B cell (primary cell): ENCODE measurements at regions not wholly inside any gene's neighbourhood (a gene's known extent, or its start where the extent isn't known, plus 50 kb on each side); places are given as distances from the start of the nearest gene placed in this dataset.
"Not testable (repeated sequence)": the region's sequence is repeated elsewhere in the genome, so short reads cannot be mapped to it uniquely, and the experiment has no call there.

Experiments
- ATAC-seq: fragments of 200-7000 bp; cut with Tn5 transposase; one replicate; pipeline ENCODE4 v1.10.0; 2021; ENCODE audit warnings: low read depth, mild to moderate bottlenecking, moderate number of reproducible peaks, moderate library complexity
- CTCF ChIA-PET: fragments of 350-600 bp; sonication (Branson Sonifier 250); formaldehyde crosslinking; loops from one replicate; lab custom pipeline; 2021; ENCODE audit warnings: antibody characterized with exemption, inconsistent platforms; lab: Charles Lee
- POLR2A ChIA-PET: fragments of 350-600 bp; sonication (Branson Sonifier 250); formaldehyde crosslinking; loops from one replicate; lab custom pipeline; 2021; ENCODE audit warnings: antibody characterized with exemption; lab: Charles Lee
- DNase-seq: peaks from one replicate; pipeline ENCODE4 v3.0.0; 2013
- H2AFZ ChIP-seq: 2 replicates; pipeline ENCODE4 v1.6.1; 2012; ENCODE audit warnings: mild to moderate bottlenecking, low read depth, low read length; ENCODE audit not compliant: insufficient read depth, poor library complexity, severe bottlenecking
- H3K27ac ChIP-seq, 2 donors: 1 replicate in 1 of 2; 2 replicates in 1 of 2; pipeline ENCODE4 v1.5.1; 2012 to 2013; ENCODE audit warnings: low read length in 2 of 2, mild to moderate bottlenecking in 2 of 2, moderate library complexity in 1 of 2
- H3K27me3 ChIP-seq, 4 experiments: fragments of 200-600 bp in 1 of 4; sonication (generic) in 1 of 4; replicated peaks in 1 of 4; 1 replicate in 2 of 4; 2 replicates in 2 of 4; pipeline versions ENCODE4 v1.6.1 to v1.7.0; 2013 to 2016; ENCODE audit warnings: low read length in 3 of 4, mild to moderate bottlenecking in 2 of 4, mixed read lengths in 1 of 4, moderate library complexity in 1 of 4; ENCODE audit not compliant: insufficient read depth in 4 of 4, control insufficient read depth in 3 of 4; ENCODE audit errors: control extremely low read depth in 1 of 4
- H3K36me3 ChIP-seq, 2 experiments: replicated peaks in 1 of 2; 1 replicate in 1 of 2; 2 replicates in 1 of 2; pipeline versions ENCODE4 v1.6.1 to v1.7.1; 2013; ENCODE audit warnings: low read length in 1 of 2; ENCODE audit not compliant: insufficient read depth in 2 of 2, control insufficient read depth in 1 of 2; ENCODE audit errors: control extremely low read depth in 1 of 2, extremely low read depth in 1 of 2
- H3K4me1 ChIP-seq, 2 donors: fragments of 200-600 bp in 1 of 2; sonication (generic) in 1 of 2; 1 replicate in 1 of 2; 2 replicates in 1 of 2; pipeline versions ENCODE4 v1.5.1 to v1.6.1; 2013 to 2017; ENCODE audit warnings: low read length in 2 of 2; ENCODE audit not compliant: control insufficient read depth in 2 of 2, insufficient read depth in 2 of 2
- H3K4me2 ChIP-seq: replicated peaks from 2 replicates; pipeline ENCODE3; 2012; ENCODE audit warnings: mild to moderate bottlenecking, low read depth, low read length; ENCODE audit not compliant: poor library complexity, severe bottlenecking
- H3K4me3 ChIP-seq, 5 experiments: fragments of 200-600 bp in 1 of 5; sonication (generic) in 1 of 5; 1 replicate in 3 of 5; 2 replicates in 2 of 5; pipeline versions ENCODE4 v1.5.1 to v1.7.0; 2011 to 2016; ENCODE audit warnings: low read length in 4 of 5, mild to moderate bottlenecking in 4 of 5, low read depth in 2 of 5, control low read depth in 1 of 5, moderate library complexity in 1 of 5; ENCODE audit not compliant: insufficient read depth in 1 of 5; ENCODE audit errors: control extremely low read depth in 1 of 5, extremely low read depth in 1 of 5
- H3K79me2 ChIP-seq: fragments of 200-600 bp; sonication (generic); one replicate; pipeline ENCODE4 v1.6.0; 2016; ENCODE audit warnings: low read length; ENCODE audit not compliant: control insufficient read depth, insufficient read depth
- H3K9ac ChIP-seq: fragments of 200-600 bp; sonication (generic); 2 replicates; pipeline ENCODE4 v1.6.1; 2017; ENCODE audit warnings: mild to moderate bottlenecking, low read length, moderate library complexity
- H3K9me3 ChIP-seq, 3 donors: one replicate each; pipeline versions ENCODE4 v1.6.1 to v1.7.1; 2013; ENCODE audit warnings: low read length in 2 of 3; ENCODE audit not compliant: control insufficient read depth in 2 of 3, insufficient read depth in 1 of 3; ENCODE audit errors: control extremely low read depth in 1 of 3
- H4K20me1 ChIP-seq: 2 replicates; pipeline ENCODE4 v1.6.0; 2012; ENCODE audit warnings: mild to moderate bottlenecking, low read length; ENCODE audit not compliant: insufficient read depth, control insufficient read depth, poor library complexity, severe bottlenecking
- H3K27ac Mint-ChIP-seq: one replicate; pipeline ENCODE4 v1.8.0; 2021; ENCODE audit warnings: mixed read lengths
- H3K27me3 Mint-ChIP-seq: one replicate; pipeline ENCODE4 v1.8.0; 2021; ENCODE audit warnings: mixed read lengths
- H3K4me1 Mint-ChIP-seq: one replicate; pipeline ENCODE4 v1.8.0; 2021; ENCODE audit warnings: mixed read lengths
- H3K4me3 Mint-ChIP-seq: one replicate; pipeline ENCODE4 v1.8.0; 2021; ENCODE audit warnings: mixed read lengths
- H3K9me3 Mint-ChIP-seq: one replicate; pipeline ENCODE4 v1.8.0; 2022; ENCODE audit warnings: mixed read lengths; ENCODE audit not compliant: insufficient read depth
- EZH2 ChIP-seq: IDR thresholded peaks from 2 replicates; pipeline ENCODE4 v1.6.1; 2012; ENCODE audit warnings: borderline replicate concordance, low read depth, mild to moderate bottlenecking, moderate library complexity, low read length; ENCODE audit not compliant: insufficient read depth, poor library complexity, severe bottlenecking
- WGBS: methylation state at CpG from one replicate; pipeline ENCODE4 v1.1.5; 2013; ENCODE audit warnings: missing lambda C conversion rate; ENCODE audit not compliant: insufficient coverage; 5-methylcytosine and 5-hydroxymethylcytosine counted together
- intact Hi-C: fragments of 100-400 bp; cut with micrococcal nuclease; formaldehyde crosslinking; loops from one replicate; pipeline ENCODE4 v1.10.0; 2022
- TF ChIP-seq, protein P1 (sequence below): fragments of 200-600 bp; IDR thresholded peaks from one replicate; pipeline ENCODE4 v1.8.0; 2022; ENCODE audit warnings: antibody characterized with exemption, mild to moderate bottlenecking

- Histone ChIP-seq H3K9ac (no peak overlapping the region), H3K79me2 (no peaks in the 10 kb centered on the region), H2AFZ (no peak overlapping the region), H3K9me3 (peaks cover 0 to 3% (median 1%) of the 10 kb centered on the region in 3 donors), H3K4me3 (no peak overlapping the region), H4K20me1 (no peaks in the 10 kb centered on the region), H3K27me3 (peaks cover 0 to 6% (median 0%) of the 10 kb centered on the region in 4 experiments), H3K4me2 (no peak overlapping the region), H3K27ac (no peak overlapping the region), H3K36me3 (no peaks in the 10 kb centered on the region), H3K4me1 (no peaks in the 10 kb centered on the region)
- H3K27me3 Mint-ChIP-seq: peaks cover 35% of the 10 kb centered on the region
- no peak for DNase-seq
- peaks cover 6% of the 10 kb centered on the region for H3K4me1 Mint-ChIP-seq
- CTCF ChIA-PET: no interaction called here
- TF ChIP-seq, protein P1, sequence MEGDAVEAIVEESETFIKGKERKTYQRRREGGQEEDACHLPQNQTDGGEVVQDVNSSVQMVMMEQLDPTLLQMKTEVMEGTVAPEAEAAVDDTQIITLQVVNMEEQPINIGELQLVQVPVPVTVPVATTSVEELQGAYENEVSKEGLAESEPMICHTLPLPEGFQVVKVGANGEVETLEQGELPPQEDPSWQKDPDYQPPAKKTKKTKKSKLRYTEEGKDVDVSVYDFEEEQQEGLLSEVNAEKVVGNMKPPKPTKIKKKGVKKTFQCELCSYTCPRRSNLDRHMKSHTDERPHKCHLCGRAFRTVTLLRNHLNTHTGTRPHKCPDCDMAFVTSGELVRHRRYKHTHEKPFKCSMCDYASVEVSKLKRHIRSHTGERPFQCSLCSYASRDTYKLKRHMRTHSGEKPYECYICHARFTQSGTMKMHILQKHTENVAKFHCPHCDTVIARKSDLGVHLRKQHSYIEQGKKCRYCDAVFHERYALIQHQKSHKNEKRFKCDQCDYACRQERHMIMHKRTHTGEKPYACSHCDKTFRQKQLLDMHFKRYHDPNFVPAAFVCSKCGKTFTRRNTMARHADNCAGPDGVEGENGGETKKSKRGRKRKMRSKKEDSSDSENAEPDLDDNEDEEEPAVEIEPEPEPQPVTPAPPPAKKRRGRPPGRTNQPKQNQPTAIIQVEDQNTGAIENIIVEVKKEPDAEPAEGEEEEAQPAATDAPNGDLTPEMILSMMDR: no peak
- no peak for TF ChIP-seq EZH2
- intact Hi-C loops: no loop called here
- no peak for ATAC-seq
- H3K9me3 Mint-ChIP-seq: peaks cover 5% of the 10 kb centered on the region
- no peak overlapping the region for H3K4me3 Mint-ChIP-seq
- H3K27ac Mint-ChIP-seq: no peak overlapping the region
- POLR2A ChIA-PET: no interaction called here
Observed at GRCh38 chr3:46797486-46797885, 65.8 kb downstream of the MYL3 start.

- 60% methylated on average over 1 of the region's 2 CpGs for WGBS
- H3K27me3 Mint-ChIP-seq: peaks cover 48% of the 10 kb centered on the region
- CTCF ChIA-PET: not testable (repeated sequence)
Observed at GRCh38 chr3:46793340-46793739, 69.9 kb downstream of the MYL3 start.

More at GRCh38 chr3:46793340-46793739, 69.9 kb downstream of the MYL3 start:
- H3K9me3 Mint-ChIP-seq, H3K4me3 Mint-ChIP-seq, ATAC-seq, H2AFZ ChIP-seq, H3K4me1 Mint-ChIP-seq, DNase-seq, H3K27ac Mint-ChIP-seq, H3K4me2 ChIP-seq, H3K27me3 ChIP-seq, H3K36me3 ChIP-seq, H3K9me3 ChIP-seq, H3K79me2 ChIP-seq, intact Hi-C loops, H4K20me1 ChIP-seq, H3K27ac ChIP-seq, H3K4me1 ChIP-seq, H3K4me3 ChIP-seq, POLR2A ChIA-PET, H3K9ac ChIP-seq: not testable (repeated sequence)
